Kidney epithelial cell (primary cell): ENCODE measurements at regions not wholly inside any gene's neighbourhood (a gene's known extent, or its start where the extent isn't known, plus 50 kb on each side); places are given as distances from the start of the nearest gene placed in this dataset.

Experiments
- DNase-seq: peaks from one replicate; pipeline ENCODE4 v3.0.0-alpha.2; 2010; ENCODE audit warnings: low read depth
- H3K27me3 ChIP-seq: 2 replicates; pipeline ENCODE4 v1.6.0; 2011; ENCODE audit warnings: low read length; ENCODE audit not compliant: control insufficient read depth, insufficient read depth
- H3K36me3 ChIP-seq: 2 replicates; pipeline ENCODE4 v1.5.1; 2011; ENCODE audit warnings: low read length; ENCODE audit not compliant: control insufficient read depth, insufficient read depth
- H3K4me3 ChIP-seq: 2 replicates; pipeline ENCODE4 v1.5.1; 2011; ENCODE audit warnings: low read depth, mild to moderate bottlenecking, control low read depth, low read length
- CTCF ChIP-seq: IDR thresholded peaks from 2 replicates; pipeline ENCODE4 v1.5.1; 2011; ENCODE audit warnings: mild to moderate bottlenecking, moderate library complexity, low read length, control low read depth, inconsistent platforms; ENCODE audit not compliant: insufficient read depth, poor library complexity, severe bottlenecking

DNA sequence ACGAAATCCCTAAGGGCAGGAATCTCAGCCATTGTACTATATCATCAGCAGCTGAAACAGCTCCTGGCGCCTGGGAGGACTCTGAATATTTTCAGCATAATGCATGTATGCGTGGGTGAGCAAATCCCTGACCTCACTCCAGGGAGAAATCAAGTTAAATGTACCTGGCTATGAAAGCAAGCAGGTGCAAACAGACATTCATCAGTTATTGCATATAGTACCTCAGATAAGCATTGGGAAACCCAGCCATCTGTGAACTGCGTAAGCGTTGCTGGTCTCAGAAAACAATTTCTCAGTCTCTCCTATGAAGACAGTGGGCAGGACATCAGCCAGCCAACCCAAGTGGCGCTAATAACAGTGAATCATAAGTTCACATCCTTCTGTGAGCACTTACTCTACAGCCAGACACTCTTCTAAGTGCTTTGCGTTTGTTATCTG is 622.6 kb downstream of the EPM2A start:
- Histone ChIP-seq H3K27me3 (no peaks in the 10 kb centered on the region), H3K36me3 (no peaks in the 10 kb centered on the region), H3K4me3 (no peak overlapping the region)
- no peak for DNase-seq
- TF ChIP-seq CTCF: no peak

GRCh38 chr6:145115638-145116037 is 619.7 kb downstream of the EPM2A start:
- H3K27me3 ChIP-seq: no peaks in the 10 kb centered on the region
- TF ChIP-seq CTCF: no peak
- no peak overlapping the region for H3K4me3 ChIP-seq
- H3K36me3 ChIP-seq: no peaks in the 10 kb centered on the region
- no peak for DNase-seq

DNA sequence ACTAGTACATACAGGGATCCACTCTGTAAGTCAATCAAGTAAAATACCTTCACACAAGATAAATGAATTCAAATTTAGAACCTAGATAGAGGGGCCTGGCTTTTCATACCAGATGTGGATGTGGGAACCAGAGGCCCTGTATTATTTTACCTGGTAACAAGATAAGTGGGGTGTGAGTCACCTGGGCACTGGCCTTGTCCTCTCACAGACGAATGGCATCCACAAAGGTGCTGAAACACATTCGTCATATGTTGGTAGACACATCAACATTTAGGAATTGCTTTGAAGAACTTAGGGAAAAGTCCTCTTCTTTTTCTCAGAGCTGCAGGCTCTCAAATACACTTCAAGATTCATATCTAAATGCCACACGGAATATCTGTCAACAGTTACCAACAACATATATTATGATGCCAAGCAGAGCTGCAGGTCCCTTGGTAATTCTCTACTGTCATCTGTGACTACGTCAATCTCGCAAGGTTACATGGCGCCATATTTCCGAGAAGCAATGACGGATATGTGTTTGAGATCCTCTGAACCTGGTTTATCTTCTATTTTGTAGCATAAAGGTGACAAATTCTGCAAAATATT is 618.6 kb downstream of the EPM2A start:
- Histone ChIP-seq H3K4me3 (no peak overlapping the region), H3K36me3 (no peaks in the 10 kb centered on the region), H3K27me3 (no peaks in the 10 kb centered on the region)
- no peak for DNase-seq
- no peak for TF ChIP-seq CTCF

- Histone ChIP-seq H3K4me3 (no peak overlapping the region), H3K36me3 (no peaks in the 10 kb centered on the region), H3K27me3 (no peaks in the 10 kb centered on the region)
- no peak for TF ChIP-seq CTCF
- DNase-seq: no peak
Observed at GRCh38 chr6:145118224-145118623, 617.1 kb downstream of the EPM2A start.

- H3K27me3 ChIP-seq: no peaks in the 10 kb centered on the region
- TF ChIP-seq CTCF: no peak
Observed at GRCh38 chr6:145119081-145119480, 616.2 kb downstream of the EPM2A start.

DNA sequence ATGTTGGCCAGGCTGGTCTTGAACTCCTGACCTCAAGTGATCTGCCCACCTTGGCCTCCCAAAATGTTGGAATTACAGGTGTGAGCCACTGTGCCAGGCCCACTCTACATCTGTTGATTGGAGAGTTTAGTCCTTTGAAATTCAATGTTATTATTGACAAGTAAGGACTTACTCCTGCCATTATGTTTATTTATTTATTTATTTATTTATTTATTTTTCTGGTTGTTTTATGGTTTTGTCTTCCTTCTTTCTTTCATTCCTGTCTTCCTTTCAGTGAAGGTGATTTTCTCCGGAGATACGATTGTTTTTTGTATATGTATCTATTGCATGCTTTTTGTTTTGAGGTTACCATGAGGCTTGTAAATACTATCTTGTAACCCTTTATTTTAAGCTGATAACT is 602.6 kb downstream of the EPM2A start:
- Histone ChIP-seq H3K4me3 (no peak overlapping the region), H3K27me3 (no peaks in the 10 kb centered on the region)
- DNase-seq: no peak

More at GRCh38 chr6:145119081-145119480, 616.2 kb downstream of the EPM2A start:
- Histone ChIP-seq H3K4me3 (no peak overlapping the region), H3K36me3 (no peaks in the 10 kb centered on the region)
- no peak for DNase-seq

More for the DNA sequence above, 602.6 kb downstream of the EPM2A start:
- no peaks in the 10 kb centered on the region for H3K36me3 ChIP-seq
- TF ChIP-seq CTCF: no peak
